ENCODE measurements at regions not wholly inside any gene's neighbourhood (a gene's known extent, or its start where the extent isn't known, plus 50 kb on each side); places are given as distances from the start of the nearest gene placed in this dataset.

- no peak overlapping the region for H3K4me3 ChIP-seq (ENCODE audit: low read depth, low read length)
- no peak for DNase-seq (ENCODE audit: low read depth)
- no peak for TF ChIP-seq CTCF (IDR thresholded peaks at IDR 0.05; ENCODE audit: low read depth, low read length, missing control alignments)
- in situ Hi-C loops (cut with HindIII; ENCODE audit: low sequenced_read_pairs) = no loop called here
Measured at GRCh38 chr3:153830552-153830951, 290.6 kb upstream of the ARHGEF26 start.

- DNase-seq (ENCODE audit: low read depth) = no peak
- in situ Hi-C loops (cut with HindIII; ENCODE audit: low sequenced_read_pairs) = no loop called here
- H3K4me3 ChIP-seq (ENCODE audit: low read depth, low read length) = no peak overlapping the region
- no peak for TF ChIP-seq CTCF (IDR thresholded peaks at IDR 0.05; ENCODE audit: low read depth, low read length, missing control alignments)
Measured at GRCh38 chr3:153835540-153835939, 285.6 kb upstream of the ARHGEF26 start.

GRCh38 chr3:153840487-153840886 is 280.7 kb upstream of the ARHGEF26 start:
- DNase-seq (ENCODE audit: low read depth) = no peak
- no peak for TF ChIP-seq CTCF (IDR thresholded peaks at IDR 0.05; ENCODE audit: low read depth, low read length, missing control alignments)
- no peak overlapping the region for H3K4me3 ChIP-seq (ENCODE audit: low read depth, low read length)
- in situ Hi-C loops (cut with HindIII; ENCODE audit: low sequenced_read_pairs) = no loop called here

GRCh38 chr3:153843994-153844393 is 277.2 kb upstream of the ARHGEF26 start:
- no peak for DNase-seq (ENCODE audit: low read depth)
- H3K4me3 ChIP-seq (ENCODE audit: low read depth, low read length) = no peak overlapping the region
- in situ Hi-C loops (cut with HindIII; ENCODE audit: low sequenced_read_pairs) = no loop called here
- no peak for TF ChIP-seq CTCF (IDR thresholded peaks at IDR 0.05; ENCODE audit: low read depth, low read length, missing control alignments)

GRCh38 chr3:153845311-153845710 is 275.9 kb upstream of the ARHGEF26 start:
- no peak for TF ChIP-seq CTCF (IDR thresholded peaks at IDR 0.05; ENCODE audit: low read depth, low read length, missing control alignments)
- no peak overlapping the region for H3K4me3 ChIP-seq (ENCODE audit: low read depth, low read length)
- in situ Hi-C loops (cut with HindIII; ENCODE audit: low sequenced_read_pairs) = no loop called here
- no peak for DNase-seq (ENCODE audit: low read depth)

- no peak for TF ChIP-seq CTCF (IDR thresholded peaks at IDR 0.05; ENCODE audit: low read depth, low read length, missing control alignments)
- H3K4me3 ChIP-seq (ENCODE audit: low read depth, low read length) = no peak overlapping the region
- no peak for DNase-seq (ENCODE audit: low read depth)
- in situ Hi-C loops (cut with HindIII; ENCODE audit: low sequenced_read_pairs) = no loop called here
Measured at GRCh38 chr3:153848702-153849101, 272.5 kb upstream of the ARHGEF26 start.

GRCh38 chr3:153852355-153852754 is 268.8 kb upstream of the ARHGEF26 start:
- TF ChIP-seq CTCF (IDR thresholded peaks at IDR 0.05; ENCODE audit: low read depth, low read length, missing control alignments) = no peak

More at GRCh38 chr3:153852355-153852754, 268.8 kb upstream of the ARHGEF26 start:
- in situ Hi-C loops (cut with HindIII; ENCODE audit: low sequenced_read_pairs) = no loop called here
- no peak for DNase-seq (ENCODE audit: low read depth)
- H3K4me3 ChIP-seq (ENCODE audit: low read depth, low read length) = no peak overlapping the region

All from astrocyte of the cerebellum (primary cell).